ENCODE measurements at regions not wholly inside any gene's neighbourhood (a gene's known extent, or its start where the extent isn't known, plus 50 kb on each side); places are given as distances from the start of the nearest gene placed in this dataset.
"Not testable (repeated sequence)": the region's sequence is repeated elsewhere in the genome, so short reads cannot be mapped to it uniquely, and the experiment has no call there.

DNA sequence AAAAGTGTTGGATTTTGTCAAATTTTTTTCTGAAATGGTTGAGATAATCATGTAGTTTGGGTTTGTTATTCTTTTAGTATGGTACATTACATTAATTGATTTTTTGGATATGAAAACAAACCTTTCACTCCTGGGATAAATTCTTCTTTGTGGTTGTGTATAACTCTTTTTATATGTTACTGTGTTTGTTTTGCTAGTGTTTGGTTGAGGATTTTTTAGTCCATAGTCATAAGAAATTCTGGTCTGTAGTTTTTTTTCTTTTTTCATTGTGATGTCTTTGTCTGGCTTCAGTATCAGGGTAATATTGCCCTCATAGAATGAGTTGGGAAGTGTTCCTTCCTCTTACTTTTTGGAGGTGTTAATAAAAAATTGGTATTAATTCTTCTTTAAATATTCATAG is 122.2 kb upstream of the ATXN1 start:
- Histone ChIP-seq H3K27me3 (ENCODE audit: control insufficient read depth, extremely low read depth, insufficient read depth, low read length) (no peaks in the 10 kb centered on the region), H3K9ac (ENCODE audit: control insufficient read depth, extremely low read depth, insufficient read depth, low read length) (no peak overlapping the region), H3K4me2 (ENCODE audit: control insufficient read depth, extremely low read depth, insufficient read depth, low read depth, low read length) (no peak overlapping the region), H2AFZ (ENCODE audit: control insufficient read depth, low read length) (no peak overlapping the region), H3K27ac (ENCODE audit: control insufficient read depth, insufficient read depth, low read length) (no peak overlapping the region), H3K4me1 (ENCODE audit: control insufficient read depth, extremely low read depth, insufficient read depth, low read length) (no peaks in the 10 kb centered on the region), H4K20me1 (ENCODE audit: control insufficient read depth, extremely low read depth, insufficient read depth, low read length) (no peaks in the 10 kb centered on the region), H3K36me3 (ENCODE audit: control insufficient read depth in 2 of 2, extremely low read depth in 1 of 2, insufficient read depth in 2 of 2, low read length in 2 of 2) (no peaks in the 10 kb centered on the region), H3K79me2 (ENCODE audit: control insufficient read depth, insufficient read depth, low read length) (no peaks in the 10 kb centered on the region), H3K9me1 (ENCODE audit: control insufficient read depth, extremely low read depth, insufficient read depth, low read length) (no peaks in the 10 kb centered on the region), H3K4me3 (ENCODE audit: control insufficient read depth in 2 of 3, extremely low read depth in 1 of 3, insufficient read depth in 2 of 3, low read depth in 1 of 3, low read length in 3 of 3) (no peak overlapping the region), H3K9me3 (ENCODE audit: control insufficient read depth, low read depth, low read length) (no peaks in the 10 kb centered on the region)
- DNase-seq (ENCODE audit: low read depth, low spot score) (no peak), FAIRE-seq (no peak)
- dilution Hi-C loops (cut with MboI; ENCODE audit: extremely low pct_ligation_motif_present, low sequenced_read_pairs) = no loop called here
- TF ChIP-seq CTCF (optimal IDR thresholded peaks at IDR 0.05 in 1 of 3, IDR thresholded peaks at IDR 0.05 in 1 of 3, conservative IDR thresholded peaks at IDR 0.05 in 1 of 3; ENCODE audit: extremely low read depth in 1 of 3, insufficient read depth in 2 of 3, low read length in 3 of 3) = no peak
- TF ChIP-seq EZH2 (IDR thresholded peaks at IDR 0.05; ENCODE audit: low read length) = no peak

- DNase-seq (ENCODE audit: low read depth, low spot score) (no peak), FAIRE-seq (no peak)
- H2AFZ ChIP-seq (ENCODE audit: control insufficient read depth, low read length) = no peak overlapping the region
- no peak overlapping the region for H3K4me2 ChIP-seq (ENCODE audit: control insufficient read depth, extremely low read depth, insufficient read depth, low read depth, low read length)
- no peaks in the 10 kb centered on the region for H3K27me3 ChIP-seq (ENCODE audit: control insufficient read depth, extremely low read depth, insufficient read depth, low read length)
- dilution Hi-C loops (cut with MboI; ENCODE audit: extremely low pct_ligation_motif_present, low sequenced_read_pairs) = no loop called here
- H3K9me1 ChIP-seq (ENCODE audit: control insufficient read depth, extremely low read depth, insufficient read depth, low read length) = no peaks in the 10 kb centered on the region
- no peaks in the 10 kb centered on the region for H4K20me1 ChIP-seq (ENCODE audit: control insufficient read depth, extremely low read depth, insufficient read depth, low read length)
- TF ChIP-seq EZH2 (IDR thresholded peaks at IDR 0.05; ENCODE audit: low read length) = no peak
- no peak for TF ChIP-seq CTCF (optimal IDR thresholded peaks at IDR 0.05 in 1 of 3, IDR thresholded peaks at IDR 0.05 in 1 of 3, conservative IDR thresholded peaks at IDR 0.05 in 1 of 3; ENCODE audit: extremely low read depth in 1 of 3, insufficient read depth in 2 of 3, low read length in 3 of 3)
- no peaks in the 10 kb centered on the region for H3K4me1 ChIP-seq (ENCODE audit: control insufficient read depth, extremely low read depth, insufficient read depth, low read length)
- H3K27ac ChIP-seq (ENCODE audit: control insufficient read depth, insufficient read depth, low read length) = no peak overlapping the region
- H3K9ac ChIP-seq (ENCODE audit: control insufficient read depth, extremely low read depth, insufficient read depth, low read length) = no peak overlapping the region
- H3K36me3 ChIP-seq (ENCODE audit: control insufficient read depth in 2 of 2, extremely low read depth in 1 of 2, insufficient read depth in 2 of 2, low read length in 2 of 2) = no peaks in the 10 kb centered on the region
- H3K4me3 ChIP-seq (ENCODE audit: control insufficient read depth in 2 of 3, extremely low read depth in 1 of 3, insufficient read depth in 2 of 3, low read depth in 1 of 3, low read length in 3 of 3) = no peak overlapping the region
- no peaks in the 10 kb centered on the region for H3K9me3 ChIP-seq (ENCODE audit: control insufficient read depth, low read depth, low read length)
- H3K79me2 ChIP-seq (ENCODE audit: control insufficient read depth, insufficient read depth, low read length) = no peaks in the 10 kb centered on the region
Measured at GRCh38 chr6:16882230-16882629, 121.0 kb upstream of the ATXN1 start.

DNA sequence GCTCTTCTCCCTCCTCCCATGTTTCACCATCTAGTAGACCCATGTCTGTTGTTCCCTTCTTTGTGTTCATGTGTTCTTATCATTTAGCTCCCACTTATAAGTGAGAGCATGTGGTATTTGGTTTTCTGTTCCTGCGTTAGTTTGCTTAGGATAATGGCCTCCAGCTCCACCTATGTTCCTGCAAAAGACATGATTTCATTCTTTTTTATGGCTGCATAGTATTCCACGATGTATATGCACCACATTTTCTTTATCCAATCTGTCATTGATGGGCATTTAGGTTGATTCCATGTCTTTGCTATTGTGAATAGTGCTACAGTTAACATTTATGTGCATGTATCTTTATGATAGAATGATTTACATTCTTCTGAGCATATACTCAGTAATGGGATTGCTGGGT is 115.6 kb upstream of the ATXN1 start:
- H3K9me1 ChIP-seq (ENCODE audit: control insufficient read depth, extremely low read depth, insufficient read depth, low read length); dilution Hi-C loops (cut with MboI; ENCODE audit: extremely low pct_ligation_motif_present, low sequenced_read_pairs); H2AFZ ChIP-seq (ENCODE audit: control insufficient read depth, low read length); H3K4me3 ChIP-seq (ENCODE audit: control insufficient read depth in 2 of 3, extremely low read depth in 1 of 3, insufficient read depth in 2 of 3, low read depth in 1 of 3, low read length in 3 of 3); H3K9me3 ChIP-seq (ENCODE audit: control insufficient read depth, low read depth, low read length); H3K4me2 ChIP-seq (ENCODE audit: control insufficient read depth, extremely low read depth, insufficient read depth, low read depth, low read length); H3K36me3 ChIP-seq (ENCODE audit: control insufficient read depth in 2 of 2, extremely low read depth in 1 of 2, insufficient read depth in 2 of 2, low read length in 2 of 2); H3K79me2 ChIP-seq (ENCODE audit: control insufficient read depth, insufficient read depth, low read length); H3K4me1 ChIP-seq (ENCODE audit: control insufficient read depth, extremely low read depth, insufficient read depth, low read length); H3K27me3 ChIP-seq (ENCODE audit: control insufficient read depth, extremely low read depth, insufficient read depth, low read length); FAIRE-seq; H3K27ac ChIP-seq (ENCODE audit: control insufficient read depth, insufficient read depth, low read length); H4K20me1 ChIP-seq (ENCODE audit: control insufficient read depth, extremely low read depth, insufficient read depth, low read length); DNase-seq (ENCODE audit: low read depth, low spot score); H3K9ac ChIP-seq (ENCODE audit: control insufficient read depth, extremely low read depth, insufficient read depth, low read length): not testable (repeated sequence)
